HG02884 (cell line): ENCODE measurements at regions not wholly inside any gene's neighbourhood (a gene's known extent, or its start where the extent isn't known, plus 50 kb on each side); places are given as distances from the start of the nearest gene placed in this dataset.

Experiments
- ATAC-seq: cut with Tn5 transposase; IDR thresholded peaks from one replicate; pipeline ENCODE4 v1.9.1; 2021; ENCODE audit warnings: mild to moderate bottlenecking, moderate library complexity; ENCODE audit not compliant: unreplicated experiment

DNA sequence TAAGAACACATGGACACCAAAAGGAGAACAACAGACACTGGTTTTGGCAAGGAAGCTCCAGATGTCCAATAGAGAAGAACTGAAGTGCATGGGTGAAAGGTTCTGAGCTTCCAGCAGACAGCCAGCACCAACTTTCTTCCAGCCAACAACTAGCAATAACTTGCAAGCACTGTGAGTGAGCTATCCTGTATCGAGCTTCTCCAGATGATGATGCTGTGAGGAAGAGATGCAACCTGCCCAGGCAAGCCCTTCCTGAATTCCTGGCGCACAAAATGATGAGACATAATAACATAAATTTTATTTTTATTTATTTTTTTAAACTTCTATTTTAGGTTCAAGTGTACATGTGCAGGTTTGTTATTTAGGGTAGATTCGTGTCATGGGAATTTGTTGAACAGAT, 692.1 kb downstream of the DNAJB9 start:
- no peak for ATAC-seq

DNA sequence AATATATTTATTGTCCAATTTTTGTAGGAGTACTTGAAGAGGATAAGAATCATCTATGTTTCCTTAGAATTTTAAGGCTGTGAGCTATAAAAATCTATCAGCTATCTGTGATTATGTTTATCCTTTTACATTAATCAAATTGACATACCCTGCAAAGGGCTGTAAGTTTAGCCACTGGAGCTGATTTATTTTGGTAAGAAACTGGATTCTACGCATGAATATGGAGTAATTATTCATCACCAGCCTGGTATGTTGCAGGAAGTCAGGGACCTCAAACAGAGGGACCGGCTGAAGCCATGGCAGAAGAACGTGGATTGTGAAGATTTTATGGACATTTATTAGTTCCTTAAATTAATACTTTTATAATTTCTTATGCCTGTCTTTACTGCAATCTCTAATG, 696.9 kb downstream of the DNAJB9 start:
- no peak for ATAC-seq

DNA sequence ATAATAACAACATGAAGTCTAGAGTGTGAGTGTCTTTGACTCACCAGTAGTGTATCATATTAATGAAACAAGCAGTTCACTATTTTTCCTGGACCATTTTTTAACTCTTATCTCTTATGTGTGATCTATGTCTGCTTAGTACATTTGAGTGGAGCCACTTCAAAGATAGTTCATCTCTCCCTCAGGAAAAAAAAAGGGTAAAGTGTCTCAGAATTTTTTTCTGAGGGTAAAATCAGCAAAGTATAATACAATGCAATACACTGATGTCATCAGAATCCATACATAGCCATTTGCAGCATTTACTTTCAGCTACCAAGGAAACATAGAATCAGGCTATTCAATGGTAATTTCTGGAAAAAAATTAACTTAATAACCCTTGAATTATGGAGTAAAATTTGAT, 706.7 kb downstream of the DNAJB9 start:
- ATAC-seq, result no peak

DNA sequence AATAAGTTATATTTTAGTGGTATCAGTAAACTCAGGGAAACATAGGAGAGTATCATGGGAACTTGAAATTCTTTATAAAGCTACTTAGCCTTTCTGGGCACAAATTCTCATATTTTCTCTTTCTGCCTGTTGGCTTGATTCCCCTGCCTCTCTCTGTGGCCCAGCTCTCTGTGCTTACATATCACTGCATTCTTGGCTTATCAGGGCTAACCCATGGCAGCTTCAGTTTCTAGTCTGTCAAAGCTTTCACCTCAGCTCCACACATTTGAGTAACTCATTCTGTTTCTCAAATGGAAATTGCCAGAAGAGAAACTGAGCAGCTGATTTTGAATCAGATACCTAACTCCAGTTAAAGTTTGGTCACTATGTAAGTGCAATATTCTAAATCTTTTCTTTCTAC, 713.1 kb downstream of the DNAJB9 start:
- no peak for ATAC-seq

DNA sequence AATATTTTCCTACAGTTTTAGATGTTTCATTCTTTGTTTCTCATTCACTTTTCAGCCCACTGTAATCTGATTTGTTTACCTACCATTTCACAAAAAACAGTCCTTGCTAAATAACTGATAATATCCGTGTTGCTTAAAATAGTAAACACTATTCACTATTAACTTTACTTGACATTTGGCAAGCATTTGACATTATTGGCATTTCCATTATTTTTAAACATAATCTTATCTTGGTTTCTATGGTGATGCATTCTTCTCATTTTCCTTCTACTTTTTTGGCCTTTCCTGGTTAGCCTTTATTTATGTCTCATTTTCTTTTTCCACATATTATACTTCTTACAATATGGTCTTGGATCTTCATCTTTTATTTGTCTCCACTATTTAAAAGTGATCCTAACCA, 715.3 kb downstream of the DNAJB9 start:
- ATAC-seq, result no peak

DNA sequence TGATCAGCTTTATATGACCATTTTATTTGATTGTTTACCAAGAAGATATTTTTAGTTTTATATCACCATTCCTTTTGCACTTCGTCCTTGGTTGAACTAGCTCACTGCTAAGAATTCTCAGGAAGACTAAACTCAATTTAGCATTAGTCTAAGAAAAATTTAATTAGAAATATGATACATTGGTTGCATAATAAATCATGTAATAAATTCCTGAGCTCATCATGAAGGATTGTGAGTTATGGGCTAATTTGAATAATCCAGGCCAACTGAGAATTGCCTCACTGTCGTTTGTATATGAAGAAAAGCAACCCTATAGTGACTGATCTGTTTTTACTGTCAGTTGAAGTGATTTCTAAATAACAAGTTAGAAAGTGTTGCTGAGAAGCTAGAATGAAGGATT, 725.5 kb downstream of the DNAJB9 start:
- ATAC-seq, result no peak

DNA sequence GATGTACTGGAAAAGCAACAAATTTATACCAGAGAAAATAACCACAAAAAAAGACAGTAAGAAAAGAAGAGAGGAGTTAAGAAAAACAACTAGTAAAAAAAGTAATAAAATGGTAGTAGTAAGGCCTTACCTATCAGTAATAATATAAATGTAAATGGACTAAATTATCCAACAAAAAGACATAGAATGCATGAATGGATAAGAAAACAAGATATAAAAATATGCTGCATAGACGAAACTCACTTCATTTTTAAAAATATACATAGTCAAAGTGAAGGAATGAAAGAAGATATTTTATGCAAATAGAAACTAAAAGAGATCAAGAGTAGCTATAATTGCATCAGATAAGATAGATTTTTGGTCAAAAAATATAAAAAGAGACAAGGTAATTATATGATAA, 739.1 kb downstream of the DNAJB9 start:
- ATAC-seq, result no peak

DNA sequence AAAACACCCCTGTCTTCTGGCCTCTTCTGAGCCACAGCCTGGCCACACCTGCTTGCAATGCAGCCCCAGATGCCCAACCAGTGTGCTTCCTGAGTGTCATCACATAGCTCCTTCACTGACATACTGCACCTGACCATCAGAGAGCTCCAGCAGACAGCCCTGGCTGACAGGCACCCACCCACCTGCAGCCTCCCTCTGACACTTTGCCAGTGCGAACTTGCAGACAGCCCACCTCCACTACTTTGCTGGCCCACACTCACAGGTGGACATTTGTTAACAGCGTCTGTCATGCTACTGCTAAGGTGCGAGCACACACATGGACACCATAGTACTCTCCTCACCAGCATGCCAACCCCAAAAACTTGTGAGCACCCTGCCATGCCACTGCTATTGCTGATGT, 740.1 kb downstream of the DNAJB9 start:
- ATAC-seq, result no peak

DNA sequence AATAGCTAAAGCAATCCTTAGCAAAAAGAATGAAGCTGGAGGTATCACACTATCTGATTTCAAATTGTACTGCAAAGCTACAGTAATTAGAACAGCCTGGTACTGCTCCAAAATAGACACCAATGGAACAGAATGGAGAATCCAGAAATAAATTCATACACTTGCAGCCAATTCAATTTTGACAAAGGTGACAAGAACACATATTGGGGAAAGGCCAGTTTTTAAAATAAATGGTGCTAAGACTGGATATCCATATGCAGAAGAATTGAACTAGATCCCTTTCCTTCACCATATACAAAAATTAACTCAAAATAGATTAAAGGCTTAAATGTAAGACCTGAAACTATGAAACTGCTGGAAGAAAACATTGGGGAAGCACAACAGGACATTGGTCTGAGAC, 748.5 kb downstream of the DNAJB9 start:
- ATAC-seq, result no peak

DNA sequence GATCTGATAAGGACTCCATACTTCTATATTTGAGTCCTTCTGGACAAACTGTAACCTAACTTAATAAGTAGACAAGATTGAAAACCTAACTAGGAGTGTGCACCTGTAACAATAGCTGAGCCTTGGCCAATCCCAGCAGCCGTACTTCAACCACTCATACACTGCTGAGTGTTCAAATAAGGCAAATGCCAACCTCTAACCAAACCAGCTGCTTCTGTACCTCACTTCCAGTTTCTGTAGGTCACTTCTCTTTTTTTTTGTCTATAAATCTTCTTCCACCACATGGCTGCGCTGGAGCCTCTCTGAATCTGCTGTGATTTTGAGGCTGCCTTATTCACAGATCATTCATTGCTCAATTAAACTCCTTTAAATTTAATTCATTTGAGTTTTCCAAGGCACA, 753.2 kb downstream of the DNAJB9 start:
- ATAC-seq, result no peak

DNA sequence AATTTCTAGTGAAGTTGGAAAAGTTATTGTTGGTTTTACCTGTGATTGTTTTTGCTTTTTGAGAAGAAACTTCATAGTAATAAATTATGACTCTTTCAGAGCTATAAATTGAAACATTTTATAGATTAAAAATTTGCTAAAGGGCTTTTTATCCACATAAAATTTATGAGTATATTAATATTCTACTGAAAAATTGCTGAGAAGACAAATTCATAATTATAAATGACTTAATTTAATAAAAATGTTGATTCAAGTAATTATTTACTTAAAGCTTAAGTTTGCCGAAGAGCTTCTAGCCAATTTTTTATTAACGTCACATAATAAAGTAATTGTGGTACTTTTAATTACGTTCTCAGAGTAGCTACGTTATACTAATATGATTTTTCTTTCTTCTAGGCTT, 761.7 kb downstream of the DNAJB9 start:
- ATAC-seq, result no peak

DNA sequence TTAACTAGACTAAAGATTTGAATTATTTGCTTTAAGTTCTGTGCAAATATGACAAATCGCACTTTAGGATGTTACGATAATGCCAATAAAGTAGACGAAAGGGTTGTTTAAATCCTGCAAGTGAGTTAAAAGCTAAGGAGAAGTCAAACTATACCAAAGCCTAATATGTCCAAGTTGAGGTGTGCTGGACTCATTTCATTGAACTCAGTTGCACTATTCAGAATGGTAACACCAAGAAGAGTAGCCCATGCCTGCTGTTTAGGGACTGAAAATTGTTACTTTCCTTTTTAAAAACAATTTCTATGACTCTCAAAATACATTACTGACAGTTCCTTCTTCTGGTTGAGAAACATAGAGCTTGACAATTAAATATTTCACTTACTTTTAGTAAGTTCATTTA, 766.3 kb downstream of the DNAJB9 start:
- ATAC-seq, result no peak

DNA sequence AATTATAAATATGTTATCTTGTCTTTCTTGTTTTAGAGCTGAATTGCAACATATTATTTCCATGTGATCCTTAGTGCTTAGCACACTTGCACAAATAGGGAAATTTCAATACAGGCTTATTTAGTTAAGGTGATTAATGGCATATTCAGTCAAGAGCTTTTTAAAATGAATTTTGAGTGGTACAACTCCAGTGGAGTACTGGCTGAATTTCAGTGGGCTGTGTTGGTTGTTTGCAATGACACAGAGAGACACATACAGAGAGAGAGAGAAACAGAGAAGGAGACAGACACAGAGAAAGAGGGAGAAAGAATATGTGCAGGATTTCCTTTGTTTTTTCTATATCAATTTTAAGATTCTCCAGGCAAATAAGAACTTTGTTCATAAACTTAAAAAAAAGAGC, 766.9 kb downstream of the DNAJB9 start:
- ATAC-seq, result no peak

DNA sequence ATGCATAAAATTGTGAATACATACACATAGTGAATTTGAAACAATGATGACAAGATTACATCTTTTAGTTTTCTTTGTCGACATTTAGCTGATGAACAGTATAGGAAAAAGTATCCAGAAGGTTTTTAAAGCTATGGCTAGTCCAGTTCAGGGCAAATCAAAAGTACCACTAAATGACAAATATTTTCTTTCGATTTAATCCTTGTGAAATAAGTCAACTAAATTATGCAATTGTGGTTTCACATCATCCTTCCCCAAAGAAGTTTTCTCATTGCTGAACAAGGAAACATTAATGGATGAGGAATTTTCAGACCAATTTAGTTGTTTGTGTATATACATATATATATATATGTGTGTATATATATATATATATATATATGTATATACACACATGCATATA, 774.0 kb downstream of the DNAJB9 start:
- ATAC-seq, result no peak

DNA sequence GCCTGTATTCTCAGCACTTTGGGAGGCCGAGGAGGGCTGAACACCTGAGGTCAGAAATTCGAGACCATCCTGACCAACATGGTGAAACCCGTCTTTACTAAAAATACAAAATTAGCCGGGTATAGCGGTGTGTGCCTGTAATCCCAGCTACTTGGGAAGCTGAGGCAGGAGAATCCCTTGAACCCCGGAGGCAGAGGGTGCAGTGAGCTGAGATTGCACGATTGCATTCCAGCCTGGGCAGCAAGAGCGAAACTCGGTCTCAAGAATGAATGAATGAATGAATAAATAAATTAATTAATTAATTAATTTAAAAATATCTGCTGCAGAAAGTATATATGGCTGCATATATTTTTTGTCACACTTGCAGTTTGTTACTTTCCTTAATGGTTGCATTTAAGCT, 781.8 kb downstream of the DNAJB9 start:
- ATAC-seq, result no peak

DNA sequence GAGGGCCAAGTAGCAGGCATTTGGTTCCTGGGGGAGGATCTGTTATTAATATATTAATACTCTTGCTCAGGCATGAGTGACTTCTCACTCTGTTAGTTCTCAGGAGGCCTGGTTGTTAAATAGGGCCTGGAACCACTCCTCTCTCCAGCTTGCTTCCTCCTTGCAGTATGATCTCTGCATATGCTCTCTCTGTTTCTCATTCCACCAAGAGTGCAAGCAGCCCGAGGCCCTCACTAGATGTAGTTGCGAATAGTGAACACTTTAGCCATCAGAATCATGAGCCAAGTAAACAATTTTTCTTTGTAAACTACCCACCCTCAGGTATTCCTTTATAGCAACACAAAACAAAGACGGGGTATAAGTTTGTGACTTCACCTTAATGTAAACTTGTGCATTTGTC, 784.3 kb downstream of the DNAJB9 start:
- no peak for ATAC-seq

DNA sequence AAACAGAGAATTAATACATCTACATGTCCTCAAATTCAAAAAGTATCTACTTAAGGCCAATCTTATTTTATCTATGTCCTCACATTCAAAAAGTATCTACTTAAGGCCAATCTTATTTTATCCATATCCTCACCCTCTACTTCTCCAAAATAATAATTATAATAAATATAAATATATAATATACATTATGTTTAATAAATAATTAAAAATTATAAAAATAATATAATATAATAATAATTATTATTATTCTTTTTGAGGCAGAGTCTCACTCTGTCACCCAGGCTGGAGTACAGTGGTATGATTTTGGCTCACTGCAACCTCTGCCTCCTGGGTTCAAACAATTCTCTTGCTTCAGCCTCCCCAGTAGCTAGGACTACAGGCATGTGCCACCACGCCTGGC, 784.9 kb downstream of the DNAJB9 start:
- no peak for ATAC-seq

DNA sequence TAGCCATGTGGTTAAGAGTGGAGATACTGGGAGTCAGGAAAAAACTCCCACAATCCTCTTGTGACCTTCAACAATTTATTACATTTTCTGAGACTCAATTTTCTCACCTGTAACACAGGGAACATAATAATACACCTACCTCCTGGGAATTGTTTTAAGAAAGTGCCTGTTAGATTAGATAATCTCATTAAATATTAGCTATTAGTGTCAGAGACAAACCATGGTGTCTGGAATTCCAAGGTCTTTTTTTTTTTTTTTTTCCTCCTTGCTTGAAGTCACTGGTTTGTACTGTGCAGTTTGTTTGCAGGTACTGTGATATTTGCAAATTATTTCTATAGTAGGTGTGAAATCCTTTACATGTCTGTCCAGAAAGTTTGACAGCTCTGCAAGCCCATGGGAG, 806.1 kb downstream of the DNAJB9 start:
- no peak for ATAC-seq

DNA sequence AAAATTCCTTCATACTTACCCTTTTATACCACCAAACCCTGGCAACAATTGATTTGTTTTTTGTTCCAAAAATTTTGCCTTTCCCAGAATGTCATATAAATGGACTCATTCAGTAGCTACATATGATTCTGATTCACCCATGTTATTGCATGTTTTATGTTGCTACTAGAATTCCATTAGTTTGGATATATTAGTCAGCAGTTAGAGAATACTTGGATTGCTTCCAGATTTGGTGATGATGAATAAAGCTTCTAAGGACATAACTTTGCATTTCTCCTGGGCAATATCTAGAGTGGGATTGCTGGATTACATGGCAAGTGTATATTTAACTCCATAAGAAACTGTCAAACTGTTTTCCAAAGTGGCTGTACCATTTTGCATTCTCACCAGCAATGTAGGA, 806.9 kb downstream of the DNAJB9 start:
- no peak for ATAC-seq

DNA sequence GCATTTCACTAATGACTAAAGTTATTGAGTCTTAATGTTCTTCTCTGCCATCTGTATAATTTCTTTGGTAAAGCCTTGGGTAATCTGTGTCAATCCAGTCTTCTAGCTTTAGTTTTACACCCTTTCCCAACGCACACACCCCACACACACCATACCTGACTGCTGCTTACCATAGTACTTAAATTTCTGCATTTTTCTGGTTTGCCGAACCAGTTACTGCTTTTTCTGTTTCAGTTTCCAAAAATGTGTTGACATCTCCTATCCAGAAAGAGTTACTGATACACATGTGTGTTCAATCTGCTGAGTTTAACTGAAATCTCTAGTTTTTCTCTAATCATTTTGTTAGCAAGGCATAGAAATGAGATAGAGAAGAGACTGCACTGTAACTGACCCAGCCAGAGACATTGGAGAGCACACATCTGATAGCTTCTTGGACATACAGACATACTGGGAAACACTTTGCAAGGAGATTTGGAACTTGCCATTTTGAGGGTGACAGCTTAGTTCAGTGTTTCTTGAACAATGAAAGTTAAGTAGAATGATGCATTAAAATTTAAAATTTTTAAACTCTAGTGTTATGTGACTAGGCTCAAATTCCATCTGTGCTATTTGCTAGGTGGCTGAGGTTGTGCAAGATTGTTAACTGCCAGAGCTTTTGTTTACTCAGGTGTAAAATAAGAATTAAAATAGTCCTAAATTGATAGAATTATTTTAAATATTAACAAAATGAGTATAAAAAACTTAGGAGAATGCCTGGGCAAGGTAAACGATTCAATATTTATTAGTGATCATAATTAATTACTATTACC, 807.6 kb downstream of the DNAJB9 start:
- ATAC-seq, result no peak

DNA sequence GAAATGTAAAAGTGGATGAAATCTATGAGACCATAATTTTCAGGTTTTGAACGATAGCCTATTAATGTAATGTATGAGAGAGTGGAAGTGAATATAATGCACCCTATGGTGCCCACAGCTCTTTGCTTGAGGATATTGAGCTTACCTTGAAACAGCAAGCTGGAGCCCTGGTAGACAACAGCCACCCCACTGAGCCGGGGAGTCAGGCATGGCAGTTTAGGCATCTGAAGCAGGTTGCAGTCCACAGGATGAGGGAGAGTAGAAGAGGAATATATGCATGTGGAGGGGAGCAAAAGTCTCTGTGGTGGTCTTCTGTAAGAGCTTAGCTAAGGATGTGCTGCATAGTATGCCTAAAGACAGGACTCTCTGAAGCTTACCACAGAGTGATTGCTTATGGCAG, 817.3 kb downstream of the DNAJB9 start:
- ATAC-seq, result no peak

DNA sequence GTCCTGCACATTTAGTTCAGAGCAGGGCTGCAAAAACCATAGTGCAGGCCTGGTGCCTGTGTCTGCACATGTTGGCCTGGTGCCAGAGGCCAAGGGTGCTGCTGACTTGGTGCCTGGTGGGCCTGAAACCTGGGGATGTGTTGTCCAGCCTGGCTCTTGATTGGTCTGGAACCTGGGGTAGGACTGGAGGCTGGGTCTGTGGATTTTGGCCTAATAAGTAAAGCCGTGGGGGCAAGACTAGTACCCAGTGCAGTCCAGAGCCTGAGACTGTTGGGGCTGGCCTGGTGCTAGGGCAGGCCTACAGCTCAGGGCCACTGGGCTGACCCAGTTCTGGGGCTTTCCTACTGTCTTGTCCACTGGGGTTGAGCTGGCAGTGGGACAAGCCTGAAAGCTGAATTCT, 817.9 kb downstream of the DNAJB9 start:
- ATAC-seq, result no peak

DNA sequence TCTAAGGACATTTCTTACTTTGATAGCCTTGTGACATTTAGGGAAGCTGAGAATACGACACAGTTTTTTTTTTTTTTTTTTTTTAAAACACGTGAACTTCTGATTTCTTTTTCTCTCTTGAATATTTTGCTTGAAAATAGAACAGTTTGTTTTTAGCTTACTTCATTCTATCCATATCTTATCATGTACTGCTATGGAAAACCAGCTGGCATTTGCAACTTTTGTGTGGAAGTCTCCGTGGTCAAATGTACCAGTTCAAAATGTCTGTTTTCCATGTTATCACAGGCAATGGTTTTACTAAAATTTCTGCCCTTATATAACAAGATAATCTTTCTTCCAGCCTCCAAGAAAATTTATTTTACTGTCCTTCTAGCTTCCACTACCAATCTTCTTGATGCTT, 821.6 kb downstream of the DNAJB9 start:
- no peak for ATAC-seq
